LNCaP clone FGC (cell line): ENCODE measurements at regions not wholly inside any gene's neighbourhood (a gene's known extent, or its start where the extent isn't known, plus 50 kb on each side); places are given as distances from the start of the nearest gene placed in this dataset.
A peak's percentile ranks its signal among the peaks of the same experiment; 100 is the strongest.

Source experiments
- DNase-seq: peaks from one replicate; pipeline ENCODE4 v3.0.0-alpha.2; 2011; ENCODE audit warnings: low read depth
- H3K4me3 ChIP-seq: 2 replicates; pipeline ENCODE4 v1.5.1; 2011; ENCODE audit warnings: mild to moderate bottlenecking, low read depth, low read length, control low read depth
- CTCF ChIP-seq: IDR thresholded peaks from 2 replicates; pipeline ENCODE4 v1.5.1; 2012; ENCODE audit warnings: mild to moderate bottlenecking; ENCODE audit not compliant: control insufficient read depth, insufficient read depth; ENCODE audit errors: extremely low read depth

DNA sequence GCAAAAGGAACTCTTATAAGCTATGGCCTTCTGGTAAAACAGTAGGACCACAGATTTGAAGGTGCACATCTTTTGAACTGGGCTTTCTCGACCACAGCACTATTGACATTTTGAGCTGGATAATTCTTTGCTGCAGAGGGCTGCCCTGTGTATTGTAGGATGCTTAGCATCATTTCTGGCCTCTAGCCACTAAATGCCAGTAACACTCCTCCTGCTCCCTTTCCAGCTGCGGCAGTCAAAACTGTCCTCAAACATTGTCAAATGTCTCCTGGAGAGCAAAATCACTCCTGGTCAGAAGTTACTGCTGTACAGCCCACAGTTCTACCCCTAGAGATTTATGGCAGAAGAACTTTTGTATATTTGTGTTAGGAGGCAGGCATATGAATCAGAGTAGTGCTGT is 836.7 kb downstream of the PLA2G4A start:
- no peak for DNase-seq
- TF ChIP-seq CTCF: no peak
- H3K4me3 ChIP-seq: no peak overlapping the region

- TF ChIP-seq CTCF: no peak
- no peak for DNase-seq
Observed at GRCh38 chr1:187680823-187681222, 852.1 kb downstream of the PLA2G4A start.

GRCh38 chr1:187682112-187682511 is 853.4 kb downstream of the PLA2G4A start:
- TF ChIP-seq CTCF: no peak
- DNase-seq: no peak
- no peak overlapping the region for H3K4me3 ChIP-seq

More at GRCh38 chr1:187680823-187681222, 852.1 kb downstream of the PLA2G4A start:
- no peak overlapping the region for H3K4me3 ChIP-seq

DNA sequence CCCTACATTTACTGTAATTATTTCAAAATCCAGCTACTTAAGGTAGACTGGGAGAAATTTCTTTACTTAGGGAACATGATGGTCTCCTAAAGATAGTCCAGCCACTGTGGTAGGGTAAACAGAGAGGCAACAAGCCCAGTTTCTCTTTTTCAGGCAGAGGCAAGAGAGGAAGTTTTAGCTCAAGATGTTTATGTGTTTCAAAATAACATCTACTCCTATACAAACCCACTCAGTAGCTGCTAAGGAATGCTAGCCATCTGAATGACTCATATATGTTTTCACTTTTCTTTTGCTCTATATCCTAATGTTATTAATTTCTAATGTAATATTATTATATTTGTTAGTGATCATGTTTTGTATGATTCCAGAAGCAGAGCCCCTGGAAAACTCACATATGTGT is 856.6 kb downstream of the PLA2G4A start:
- no peak for TF ChIP-seq CTCF
- no peak for DNase-seq
- H3K4me3 ChIP-seq: no peak overlapping the region

GRCh38 chr1:187689129-187689528 is 860.4 kb downstream of the PLA2G4A start:
- no peak for TF ChIP-seq CTCF
- H3K4me3 ChIP-seq: no peak overlapping the region
- DNase-seq: peak; percentile 63

- DNase-seq: no peak
- TF ChIP-seq CTCF: no peak
- no peak overlapping the region for H3K4me3 ChIP-seq
Observed at GRCh38 chr1:187691439-187691838, 862.7 kb downstream of the PLA2G4A start.

- no peak overlapping the region for H3K4me3 ChIP-seq
- no peak for TF ChIP-seq CTCF
- DNase-seq: no peak
Observed at GRCh38 chr1:187692799-187693198, 864.0 kb downstream of the PLA2G4A start.
